HG02943 (cell line): ENCODE measurements at regions not wholly inside any gene's neighbourhood (a gene's known extent, or its start where the extent isn't known, plus 50 kb on each side); places are given as distances from the start of the nearest gene placed in this dataset.

Experiments
- ATAC-seq: cut with Tn5 transposase; IDR thresholded peaks from one replicate; pipeline ENCODE4 v1.9.1; 2021; ENCODE audit warnings: mild to moderate bottlenecking, low read depth, moderate library complexity; ENCODE audit not compliant: unreplicated experiment

GRCh38 chr5:68426586-68426985, 211.0 kb downstream of the PIK3R1 start:
- ATAC-seq: no peak

GRCh38 chr5:68428231-68428811, 212.8 kb downstream of the PIK3R1 start:
- ATAC-seq: no peak

- ATAC-seq: no peak
Measured at GRCh38 chr5:68429510-68429909, 214.0 kb downstream of the PIK3R1 start.

- ATAC-seq: no peak
Measured at GRCh38 chr5:68430279-68430678, 214.7 kb downstream of the PIK3R1 start.

GRCh38 chr5:68431186-68431585, 215.6 kb downstream of the PIK3R1 start:
- ATAC-seq: no peak

- no peak for ATAC-seq
Measured at GRCh38 chr5:68431601-68432337, 216.2 kb downstream of the PIK3R1 start.

- no peak for ATAC-seq
Measured at GRCh38 chr5:68432682-68433081, 217.1 kb downstream of the PIK3R1 start.

GRCh38 chr5:68433526-68433922, 218.0 kb downstream of the PIK3R1 start:
- ATAC-seq: no peak

- peak; percentile 97 for ATAC-seq
Measured at GRCh38 chr5:68433923-68434879, 218.6 kb downstream of the PIK3R1 start.

GRCh38 chr5:68435611-68436010, 220.1 kb downstream of the PIK3R1 start:
- ATAC-seq: no peak

GRCh38 chr5:68436686-68437520, 221.3 kb downstream of the PIK3R1 start:
- ATAC-seq: no peak

- ATAC-seq: no peak
Measured at GRCh38 chr5:68438876-68439275, 223.3 kb downstream of the PIK3R1 start.

- no peak for ATAC-seq
Measured at GRCh38 chr5:68440245-68440644, 224.7 kb downstream of the PIK3R1 start.

GRCh38 chr5:68440651-68441050, 225.1 kb downstream of the PIK3R1 start:
- ATAC-seq: no peak

GRCh38 chr5:68441309-68442073, 225.9 kb downstream of the PIK3R1 start:
- ATAC-seq: no peak

- no peak for ATAC-seq
Measured at GRCh38 chr5:68443091-68443490, 227.5 kb downstream of the PIK3R1 start.

GRCh38 chr5:68444048-68444447, 228.5 kb downstream of the PIK3R1 start:
- no peak for ATAC-seq

GRCh38 chr5:68444833-68445232, 229.3 kb downstream of the PIK3R1 start:
- no peak for ATAC-seq

GRCh38 chr5:68445257-68446069, 229.9 kb downstream of the PIK3R1 start:
- ATAC-seq: no peak
